Smooth muscle cell (in vitro differentiated cells): ENCODE measurements at regions not wholly inside any gene's neighbourhood (a gene's known extent, or its start where the extent isn't known, plus 50 kb on each side); places are given as distances from the start of the nearest gene placed in this dataset.

Experiments
- DNase-seq: peaks from one replicate; lab custom pipeline; 2025; ENCODE audit not compliant: unreplicated experiment; lab: John Stamatoyannopoulos, UW
- H2AFZ ChIP-seq: fragments of 200-600 bp; sonication (generic); 2 replicates; pipeline ENCODE4 v1.6.0; 2016; ENCODE audit warnings: antibody characterized with exemption, low read depth, mild to moderate bottlenecking
- H3F3A ChIP-seq: fragments of 200-600 bp; sonication (generic); 2 replicates; pipeline ENCODE4 v1.6.0; 2017; ENCODE audit warnings: antibody characterized with exemption, low read depth
- H3K27ac ChIP-seq: fragments of 200-600 bp; sonication (generic); 2 replicates; pipeline ENCODE4 v1.5.1; 2016; ENCODE audit warnings: low read depth, mild to moderate bottlenecking
- H3K27me3 ChIP-seq: fragments of 200-600 bp; sonication (generic); 2 replicates; pipeline ENCODE4 v1.6.1; 2016; ENCODE audit warnings: low read depth, mild to moderate bottlenecking
- H3K36me3 ChIP-seq: fragments of 200-600 bp; sonication (generic); 2 replicates; pipeline ENCODE4 v1.5.1; 2016; ENCODE audit warnings: low read depth
- H3K4me1 ChIP-seq: fragments of 200-600 bp; sonication (generic); 2 replicates; pipeline ENCODE4 v1.5.1; 2016; ENCODE audit warnings: low read depth
- H3K4me2 ChIP-seq: fragments of 200-600 bp; sonication (generic); 2 replicates; pipeline ENCODE4 v1.6.0; 2016; ENCODE audit warnings: mild to moderate bottlenecking
- H3K4me3 ChIP-seq: fragments of 200-600 bp; sonication (generic); 2 replicates; pipeline ENCODE4 v1.5.1; 2016; ENCODE audit warnings: mild to moderate bottlenecking
- H3K79me2 ChIP-seq: fragments of 200-600 bp; sonication (generic); 2 replicates; pipeline ENCODE4 v1.6.0; 2016; ENCODE audit warnings: low read depth, mild to moderate bottlenecking
- H3K9ac ChIP-seq: fragments of 200-600 bp; sonication (generic); 2 replicates; pipeline ENCODE4 v1.6.0; 2016; ENCODE audit warnings: low read depth
- H3K9me3 ChIP-seq: fragments of 200-600 bp; sonication (generic); replicated peaks from 2 replicates; pipeline ENCODE4 v1.5.1; 2016; ENCODE audit warnings: low read depth
- H4K20me1 ChIP-seq: fragments of 200-600 bp; sonication (generic); 2 replicates; pipeline ENCODE4 v1.6.0; 2016; ENCODE audit warnings: low read depth
- CTCF ChIP-seq: fragments of 200-600 bp; sonication (generic); IDR thresholded peaks from 2 replicates; pipeline ENCODE4 v1.5.1; 2017; ENCODE audit warnings: borderline replicate concordance, mild to moderate bottlenecking, antibody characterized with exemption; ENCODE audit not compliant: insufficient read depth, poor library complexity, severe bottlenecking
- WGBS: methylation state at CpG from one replicate; pipeline ENCODE4 v1.1.7; 2016; ENCODE audit warnings: low lambda C conversion rate; 5-methylcytosine and 5-hydroxymethylcytosine counted together

DNA sequence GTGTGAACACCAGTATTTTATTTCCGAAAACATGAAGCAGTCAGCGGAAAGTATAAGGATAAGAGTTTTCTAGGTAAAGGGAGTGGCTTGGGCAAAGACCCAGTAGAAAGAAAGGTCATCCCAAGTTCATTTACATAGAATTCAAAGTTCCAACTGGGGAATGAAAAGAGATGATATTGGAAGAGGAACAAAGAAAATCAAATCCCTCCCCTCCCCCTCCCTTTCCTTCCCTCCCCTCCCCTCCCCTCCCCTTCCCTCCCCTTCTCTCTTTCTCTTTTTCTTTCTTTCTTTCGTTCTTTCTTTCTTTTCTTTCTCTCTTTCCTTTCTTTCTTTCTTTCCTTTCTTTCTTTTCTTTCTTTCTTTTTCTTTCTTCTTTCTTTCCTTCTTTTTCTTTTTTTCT is 675.7 kb upstream of the NRXN1 start:
- no peak for DNase-seq
- no peak overlapping the region for H3K4me3 ChIP-seq
- H3K9ac ChIP-seq, result no peak overlapping the region
- WGBS, result 98% methylated on average over 2 of the region's 3 CpGs
- H3K36me3 ChIP-seq, result no peaks in the 10 kb centered on the region
- no peaks in the 10 kb centered on the region for H4K20me1 ChIP-seq
- no peak for TF ChIP-seq CTCF
- H3K27ac ChIP-seq, result no peak overlapping the region
- no peaks in the 10 kb centered on the region for H3K27me3 ChIP-seq
- no peaks in the 10 kb centered on the region for H3K4me1 ChIP-seq
- no peaks in the 10 kb centered on the region for H3F3A ChIP-seq
- H2AFZ ChIP-seq, result no peak overlapping the region
- H3K9me3 ChIP-seq, result no peaks in the 10 kb centered on the region
- H3K79me2 ChIP-seq, result no peaks in the 10 kb centered on the region
- H3K4me2 ChIP-seq, result no peak overlapping the region

- H3K4me3 ChIP-seq, result no peak overlapping the region
- H3K9me3 ChIP-seq, result no peaks in the 10 kb centered on the region
- WGBS, result 90% methylated on average over 3 of the region's 3 CpGs
- H3K27ac ChIP-seq, result no peak overlapping the region
- H3K9ac ChIP-seq, result no peak overlapping the region
- H3K36me3 ChIP-seq, result no peaks in the 10 kb centered on the region
- TF ChIP-seq CTCF, result no peak
- H2AFZ ChIP-seq, result no peak overlapping the region
- H3K4me1 ChIP-seq, result no peaks in the 10 kb centered on the region
- H4K20me1 ChIP-seq, result no peaks in the 10 kb centered on the region
- DNase-seq, result no peak
- H3K27me3 ChIP-seq, result no peaks in the 10 kb centered on the region
- no peaks in the 10 kb centered on the region for H3F3A ChIP-seq
- H3K4me2 ChIP-seq, result no peak overlapping the region
- H3K79me2 ChIP-seq, result no peaks in the 10 kb centered on the region
Observed at GRCh38 chr2:51706220-51706619, 674.3 kb upstream of the NRXN1 start.

GRCh38 chr2:51705417-51705816 is 673.5 kb upstream of the NRXN1 start:
- TF ChIP-seq CTCF, result no peak
- H2AFZ ChIP-seq, result no peak overlapping the region
- no peaks in the 10 kb centered on the region for H3K27me3 ChIP-seq
- H3K9me3 ChIP-seq, result no peaks in the 10 kb centered on the region
- H3K9ac ChIP-seq, result no peak overlapping the region
- H4K20me1 ChIP-seq, result no peaks in the 10 kb centered on the region
- H3K36me3 ChIP-seq, result no peaks in the 10 kb centered on the region
- no peaks in the 10 kb centered on the region for H3K79me2 ChIP-seq
- H3K27ac ChIP-seq, result no peak overlapping the region
- no peak for DNase-seq
- no peaks in the 10 kb centered on the region for H3K4me1 ChIP-seq
- WGBS, result 96% methylated on average over 1 of the region's 1 CpG
- no peak overlapping the region for H3K4me3 ChIP-seq
- H3K4me2 ChIP-seq, result no peak overlapping the region
- no peaks in the 10 kb centered on the region for H3F3A ChIP-seq

DNA sequence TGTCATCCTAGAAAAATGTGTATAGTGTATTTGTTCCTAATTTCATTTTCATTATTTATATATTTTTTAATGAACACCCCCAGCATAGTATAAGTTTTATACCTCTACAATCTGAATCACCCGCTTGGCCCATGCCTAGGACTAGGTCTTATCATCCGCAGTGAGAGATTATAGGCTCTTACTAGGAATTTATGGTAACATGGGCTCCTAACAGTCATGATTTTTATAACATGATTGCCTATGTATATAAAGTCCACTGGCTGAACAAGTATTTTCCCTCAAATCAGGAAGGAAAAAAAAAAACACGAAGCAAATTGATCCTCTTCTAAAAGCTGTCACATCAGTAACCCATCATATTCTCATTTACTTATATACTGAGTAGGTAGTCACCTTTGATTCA is 666.1 kb upstream of the NRXN1 start:
- Histone ChIP-seq H4K20me1 (no peaks in the 10 kb centered on the region), H2AFZ (no peak overlapping the region), H3K9me3 (no peaks in the 10 kb centered on the region), H3K4me1 (no peaks in the 10 kb centered on the region), H3K4me2 (no peak overlapping the region), H3K4me3 (no peak overlapping the region), H3K36me3 (no peaks in the 10 kb centered on the region), H3F3A (no peaks in the 10 kb centered on the region), H3K27ac (no peak overlapping the region), H3K9ac (no peak overlapping the region), H3K27me3 (no peaks in the 10 kb centered on the region), H3K79me2 (no peaks in the 10 kb centered on the region)
- WGBS, result 83% methylated on average over 3 of the region's 3 CpGs
- no peak for DNase-seq
- TF ChIP-seq CTCF, result no peak
